Left lung (tissue), 4 donors: ENCODE measurements at regions not wholly inside any gene's neighbourhood (a gene's known extent, or its start where the extent isn't known, plus 50 kb on each side); places are given as distances from the start of the nearest gene placed in this dataset.
A peak's percentile ranks its signal among the peaks of the same experiment; 100 is the strongest.
"Not testable (repeated sequence)": the region's sequence is repeated elsewhere in the genome, so short reads cannot be mapped to it uniquely, and the experiment has no call there.

Experiments used
- ATAC-seq: fragments of 200-7000 bp; cut with Tn5 transposase; one replicate; pipeline ENCODE4 v1.9.1; 2020; ENCODE audit warnings: moderate library complexity
- DNase-seq, 4 donors: peaks; one replicate each; pipeline ENCODE4 v3.0.0-alpha.2; 2013 to 2020
- H3K27ac ChIP-seq, 2 donors: fragments of 200-600 bp; sonication (generic) in 1 of 2; one replicate each; pipeline versions ENCODE4 v1.5.0 to v1.8.0; 2020 to 2021
- H3K27me3 ChIP-seq, 2 donors: fragments of 200-600 bp; sonication (generic) in 1 of 2; one replicate each; pipeline versions ENCODE4 v1.5.0 to v1.8.0; 2020 to 2021
- H3K36me3 ChIP-seq, 2 donors: fragments of 200-600 bp; sonication (generic) in 1 of 2; one replicate each; pipeline versions ENCODE4 v1.5.0 to v1.8.0; 2020 to 2021
- H3K4me1 ChIP-seq, 2 donors: fragments of 200-600 bp; one replicate each; pipeline ENCODE4 v1.8.0; 2021
- H3K4me3 ChIP-seq, 2 donors: fragments of 200-600 bp; sonication (generic) in 1 of 2; one replicate each; pipeline versions ENCODE4 v1.5.0 to v1.8.0; 2020 to 2021; ENCODE audit warnings: mild to moderate bottlenecking in 1 of 2
- H3K9me3 ChIP-seq, 2 donors: fragments of 200-600 bp; sonication (generic) in 1 of 2; one replicate each; pipeline versions ENCODE4 v1.5.0 to v1.8.0; 2020 to 2021
- intact Hi-C, 2 donors: fragments of 100-400 bp; cut with DNase I; formaldehyde crosslinking; loops; one replicate each; pipeline versions ENCODE4 v1.11.2 to v1.14.2; 2022
- TF ChIP-seq, protein P1 (sequence below), 2 donors: fragments of 200-600 bp; sonication (generic) in 1 of 2; IDR thresholded peaks; one replicate each; pipeline versions ENCODE4 v1.5.0 to v1.8.0; 2021; ENCODE audit warnings: antibody characterized with exemption in 2 of 2
- donor health status: DM: no; HTN: yes; CAD: no.
- donor health status: DM: no; HTN: no; CAD: no.

DNA sequence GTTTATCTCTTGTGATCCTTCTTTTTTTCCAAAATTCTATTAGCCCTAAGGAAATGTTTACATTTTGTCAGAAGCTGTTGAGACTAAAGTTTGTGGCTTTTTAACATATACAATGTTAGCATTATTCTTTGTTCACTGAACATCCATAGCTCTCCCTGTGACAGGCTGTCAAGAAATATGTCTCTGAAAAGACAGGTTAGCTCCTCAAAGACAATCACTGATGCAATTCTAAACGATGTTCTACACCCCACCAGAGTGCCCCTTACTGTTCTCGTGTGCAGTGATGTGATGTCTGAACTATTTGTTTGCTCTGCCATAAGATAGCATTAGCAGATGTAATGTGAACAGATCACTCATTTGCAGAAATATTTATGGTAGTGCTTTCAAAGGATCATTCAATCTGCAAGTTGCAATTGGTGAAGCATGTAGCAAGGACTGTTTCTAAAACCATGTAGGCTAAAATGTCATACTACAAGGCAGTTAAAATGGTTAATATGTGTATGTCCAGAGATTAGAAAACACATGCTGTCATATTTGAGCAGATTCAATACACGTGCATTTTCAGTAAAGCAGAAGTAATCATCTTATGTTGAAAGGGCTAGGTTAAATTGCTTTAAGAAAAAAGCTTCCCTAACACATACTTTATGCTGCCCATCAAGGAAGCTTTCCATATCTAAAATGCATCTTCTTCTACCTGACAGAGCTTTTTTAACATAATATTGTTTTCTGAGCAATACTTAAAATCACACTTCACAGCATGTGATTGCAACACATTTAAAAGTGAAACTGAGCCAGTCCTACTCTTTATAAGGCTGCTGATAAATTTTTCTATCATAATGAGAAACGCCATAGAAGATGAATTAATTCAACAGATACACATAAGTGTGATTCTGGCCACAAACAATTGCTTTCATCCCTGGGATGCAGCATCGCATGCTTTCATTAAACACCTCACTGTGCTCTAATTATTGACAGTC lies 285.7 kb upstream of the UBE2E3 start:
- Histone ChIP-seq H3K9me3 (no peaks in the 10 kb centered on the region), H3K4me1 (no peaks in the 10 kb centered on the region), H3K27me3 (no peaks in the 10 kb centered on the region), H3K4me3 (no peak overlapping the region), H3K36me3 (no peaks in the 10 kb centered on the region), H3K27ac (no peak overlapping the region)
- no peak for DNase-seq
- intact Hi-C loops: no loop called here
- TF ChIP-seq, protein P1, sequence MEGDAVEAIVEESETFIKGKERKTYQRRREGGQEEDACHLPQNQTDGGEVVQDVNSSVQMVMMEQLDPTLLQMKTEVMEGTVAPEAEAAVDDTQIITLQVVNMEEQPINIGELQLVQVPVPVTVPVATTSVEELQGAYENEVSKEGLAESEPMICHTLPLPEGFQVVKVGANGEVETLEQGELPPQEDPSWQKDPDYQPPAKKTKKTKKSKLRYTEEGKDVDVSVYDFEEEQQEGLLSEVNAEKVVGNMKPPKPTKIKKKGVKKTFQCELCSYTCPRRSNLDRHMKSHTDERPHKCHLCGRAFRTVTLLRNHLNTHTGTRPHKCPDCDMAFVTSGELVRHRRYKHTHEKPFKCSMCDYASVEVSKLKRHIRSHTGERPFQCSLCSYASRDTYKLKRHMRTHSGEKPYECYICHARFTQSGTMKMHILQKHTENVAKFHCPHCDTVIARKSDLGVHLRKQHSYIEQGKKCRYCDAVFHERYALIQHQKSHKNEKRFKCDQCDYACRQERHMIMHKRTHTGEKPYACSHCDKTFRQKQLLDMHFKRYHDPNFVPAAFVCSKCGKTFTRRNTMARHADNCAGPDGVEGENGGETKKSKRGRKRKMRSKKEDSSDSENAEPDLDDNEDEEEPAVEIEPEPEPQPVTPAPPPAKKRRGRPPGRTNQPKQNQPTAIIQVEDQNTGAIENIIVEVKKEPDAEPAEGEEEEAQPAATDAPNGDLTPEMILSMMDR (IDR thresholded peaks at IDR 0.05): no peak
- ATAC-seq: no peak

DNA sequence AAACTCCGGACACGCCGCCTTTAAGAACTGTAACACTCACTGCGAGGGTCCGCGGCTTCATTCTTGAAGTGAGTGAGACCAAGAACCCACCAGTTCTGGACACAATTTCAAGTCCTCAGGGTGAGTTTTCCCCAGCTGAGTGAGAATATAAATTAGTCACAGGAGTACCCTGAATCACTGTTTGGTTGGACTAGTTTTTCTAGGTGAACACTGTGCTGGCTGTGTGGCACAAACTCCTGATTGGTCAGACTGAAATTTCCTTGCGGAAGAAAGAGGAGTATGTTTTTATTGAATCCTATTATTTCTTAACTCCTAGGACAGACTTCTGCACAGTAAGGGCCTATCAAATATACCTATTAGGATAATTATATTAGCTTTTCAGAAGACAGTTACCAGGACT lies 288.1 kb upstream of the UBE2E3 start:
- TF ChIP-seq, protein P1 (IDR thresholded peaks at IDR 0.05): no peak
- Histone ChIP-seq H3K27me3 (no peaks in the 10 kb centered on the region), H3K9me3 (no peaks in the 10 kb centered on the region), H3K4me3 (no peak overlapping the region), H3K27ac (no peak overlapping the region), H3K36me3 (no peaks in the 10 kb centered on the region), H3K4me1 (no peaks in the 10 kb centered on the region)
- ATAC-seq (no peak), DNase-seq (no peak)
- intact Hi-C loops: no loop called here

DNA sequence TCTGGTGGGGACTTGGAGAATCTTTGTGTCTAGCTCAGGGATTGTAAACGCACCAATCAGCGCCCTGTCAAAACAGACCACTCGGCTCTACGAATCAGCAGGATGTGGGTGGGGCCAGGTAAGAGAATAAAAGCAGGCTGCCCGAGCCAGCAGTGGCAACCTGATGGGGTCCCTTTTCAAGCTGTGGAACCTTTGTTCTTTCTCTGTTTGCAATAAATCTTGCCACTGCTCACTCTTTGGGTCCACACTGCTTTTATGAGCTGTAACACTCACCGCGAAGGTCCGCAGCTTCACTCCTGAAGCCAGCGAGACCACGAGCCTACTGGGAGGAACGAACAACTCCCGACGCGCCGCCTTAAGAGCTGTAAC lies 288.6 kb upstream of the UBE2E3 start:
- H3K36me3 ChIP-seq, intact Hi-C loops, H3K4me3 ChIP-seq, ATAC-seq, H3K27ac ChIP-seq, H3K27me3 ChIP-seq, H3K4me1 ChIP-seq, H3K9me3 ChIP-seq: not testable (repeated sequence)
- DNase-seq: peak in 1 of 4 donors; percentile 11

DNA sequence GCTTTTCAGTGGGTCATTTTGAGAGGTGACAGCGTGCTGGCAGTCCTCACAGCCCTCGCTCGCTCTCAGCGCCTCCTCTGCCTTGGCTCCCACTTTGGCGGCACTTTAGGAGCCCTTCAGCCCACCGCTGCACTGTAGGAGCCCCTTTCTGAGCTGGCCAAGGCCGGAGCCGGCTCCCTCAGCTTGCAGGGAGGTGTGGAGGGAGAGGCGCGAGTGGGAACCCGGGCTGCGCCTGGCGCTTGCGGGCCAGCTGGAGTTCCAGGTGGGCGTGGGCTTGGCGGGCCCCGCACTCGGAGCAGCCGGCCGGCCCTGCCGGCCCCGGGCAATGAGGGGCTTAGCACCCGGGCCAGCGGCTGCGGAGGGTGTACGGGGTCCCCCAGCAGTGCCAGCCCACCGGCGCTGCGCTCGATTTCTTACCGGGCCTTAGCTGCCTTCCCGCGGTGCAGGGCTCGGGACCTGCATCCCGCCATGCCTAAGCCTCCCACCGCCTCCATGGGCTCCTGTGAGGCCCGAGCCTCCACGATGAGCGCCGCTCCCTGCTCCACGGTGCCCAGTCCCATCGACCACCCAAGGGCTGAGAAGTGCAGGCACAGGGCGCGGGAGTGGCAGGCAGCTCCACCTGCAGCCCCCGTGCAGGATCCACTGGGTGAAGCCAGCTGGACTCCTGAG lies 289.1 kb upstream of the UBE2E3 start:
- H3K4me3 ChIP-seq, H3K27ac ChIP-seq, H3K4me1 ChIP-seq, H3K27me3 ChIP-seq, intact Hi-C loops, H3K36me3 ChIP-seq, ATAC-seq, H3K9me3 ChIP-seq: not testable (repeated sequence)
- peak in 1 of 4 donors; percentile 63 for DNase-seq

DNA sequence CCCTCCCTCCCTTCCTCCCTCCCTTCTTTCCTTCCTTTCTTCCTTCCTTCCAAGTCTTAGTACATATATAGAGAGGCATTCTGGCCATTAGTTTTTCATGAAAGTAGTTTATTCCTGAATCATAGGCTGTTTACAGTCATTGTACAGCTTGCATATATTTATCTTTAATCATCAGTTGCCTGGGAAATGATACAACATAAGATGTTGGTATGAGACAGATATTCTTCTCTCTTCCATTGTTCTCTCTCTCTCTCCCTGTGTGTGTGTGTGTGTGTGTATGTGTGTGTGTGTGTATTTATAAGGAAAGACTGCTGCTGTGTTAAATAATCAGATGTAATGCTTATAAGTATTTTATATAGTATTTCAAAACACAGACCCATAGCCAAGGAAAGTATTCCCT lies 289.8 kb upstream of the UBE2E3 start:
- no peaks in the 10 kb centered on the region for H3K27me3 ChIP-seq
- no peaks in the 10 kb centered on the region for H3K36me3 ChIP-seq
- ATAC-seq: no peak
- intact Hi-C loops: no loop called here
- no peak overlapping the region for H3K4me3 ChIP-seq
- TF ChIP-seq, protein P1 (IDR thresholded peaks at IDR 0.05): no peak
- no peak for DNase-seq
- H3K4me1 ChIP-seq: no peaks in the 10 kb centered on the region
- no peak overlapping the region for H3K27ac ChIP-seq
- H3K9me3 ChIP-seq: no peaks in the 10 kb centered on the region

DNA sequence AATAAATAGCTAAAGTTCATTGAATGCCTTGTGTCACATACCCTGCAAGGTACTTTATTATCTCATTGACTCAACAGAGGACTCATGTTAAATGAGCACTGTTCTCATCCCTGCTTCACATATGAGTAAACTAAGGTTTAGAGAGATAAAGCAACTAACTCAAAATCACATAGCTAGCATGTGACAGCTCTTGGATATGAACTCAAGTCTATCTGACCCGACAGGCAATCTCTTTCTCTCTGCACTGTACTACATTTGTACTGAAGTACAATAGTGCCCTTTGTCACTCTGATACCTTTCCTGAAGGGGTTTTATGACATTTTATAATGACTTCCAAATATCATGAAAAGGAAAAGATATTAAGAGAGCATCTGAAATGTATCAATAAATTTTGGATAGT lies 297.5 kb upstream of the UBE2E3 start:
- Histone ChIP-seq H3K4me1 (no peaks in the 10 kb centered on the region), H3K27me3 (no peaks in the 10 kb centered on the region), H3K36me3 (no peaks in the 10 kb centered on the region), H3K27ac (no peak overlapping the region), H3K9me3 (no peaks in the 10 kb centered on the region), H3K4me3 (no peak overlapping the region)
- ATAC-seq (no peak), DNase-seq (no peak)
- intact Hi-C loops: no loop called here
- TF ChIP-seq, protein P1 (IDR thresholded peaks at IDR 0.05): no peak
